Panc1 (cell line): ENCODE measurements at regions not wholly inside any gene's neighbourhood (a gene's known extent, or its start where the extent isn't known, plus 50 kb on each side); places are given as distances from the start of the nearest gene placed in this dataset.

ENCODE experiments used
- ATAC-seq: fragments of 200-7000 bp; cut with Tn5 transposase; 2 replicates; pipeline ENCODE4 v1.9.1; 2020; ENCODE audit warnings: mild to moderate bottlenecking, moderate library complexity
- BruUV-seq: library from RNA; stranded (reverse); fragments of 400-500 nt; replicated peaks from 2 replicates; lab custom pipeline; 2021; lab: Mats Ljungman, UMichigan
- CTCF ChIA-PET: fragments of 300-600 bp; sonication (Branson Sonifier 250); formaldehyde crosslinking; loops from one replicate; lab custom pipeline; 2022; ENCODE audit warnings: antibody characterized with exemption; lab: Charles Lee
- POLR2A ChIA-PET: fragments of 300-600 bp; sonication (Branson Sonifier 250); formaldehyde crosslinking; loops from one replicate; lab custom pipeline; 2022; ENCODE audit warnings: antibody characterized with exemption; lab: Charles Lee
- DNase-seq: peaks from one replicate; pipeline ENCODE4 v3.0.0-alpha.2; 2010; ENCODE audit warnings: low read depth, low spot score
- H3K27ac ChIP-seq: 2 replicates; pipeline ENCODE4 v1.5.1; 2011; ENCODE audit warnings: mild to moderate bottlenecking, low read length, inconsistent platforms
- H3K27me3 ChIP-seq: fragments of 200-500 bp; sonication (Bioruptor generic); 2 replicates; pipeline ENCODE4 v1.6.0; 2014; ENCODE audit warnings: low read length, inconsistent platforms; ENCODE audit not compliant: control insufficient read depth, insufficient read depth
- H3K36me3 ChIP-seq: fragments of 200-500 bp; sonication (Bioruptor generic); 2 replicates; pipeline ENCODE4 v1.5.1; 2014; ENCODE audit warnings: inconsistent platforms, mild to moderate bottlenecking, low read length, moderate library complexity; ENCODE audit not compliant: control insufficient read depth, insufficient read depth
- H3K4me1 ChIP-seq: 2 replicates; pipeline ENCODE4 v1.5.1; 2011; ENCODE audit warnings: inconsistent platforms, mild to moderate bottlenecking, low read length, moderate library complexity; ENCODE audit not compliant: control insufficient read depth, insufficient read depth
- H3K4me3 ChIP-seq, 2 experiments: 2 replicates each; pipeline ENCODE4 v1.5.1; 2011 to 2012; ENCODE audit warnings: low read depth in 2 of 2, low read length in 2 of 2, mild to moderate bottlenecking in 2 of 2, inconsistent platforms in 1 of 2, moderate library complexity in 1 of 2
- H3K9me3 ChIP-seq: fragments of 200-500 bp; sonication (Bioruptor generic); 2 replicates; pipeline ENCODE4 v1.5.1; 2014; ENCODE audit warnings: low read depth, mild to moderate bottlenecking, inconsistent platforms, low read length, moderate library complexity; ENCODE audit not compliant: control insufficient read depth, insufficient read depth
- CTCF ChIP-seq: fragments of 450-650 bp; IDR thresholded peaks from 2 replicates; pipeline ENCODE4 v1.5.1; 2017; ENCODE audit warnings: mild to moderate bottlenecking
- POLR2AphosphoS5 ChIP-seq: IDR thresholded peaks from 2 replicates; pipeline ENCODE4 v1.6.1; 2012; ENCODE audit warnings: mild to moderate bottlenecking, low read depth, low read length, moderate library complexity
- REST ChIP-seq, 2 experiments: IDR thresholded peaks; 2 replicates each; pipeline ENCODE4 v1.6.1; 2011 to 2012; ENCODE audit warnings: low read depth in 2 of 2, control low read depth in 1 of 2, low read length in 1 of 2, mild to moderate bottlenecking in 1 of 2, moderate library complexity in 1 of 2; ENCODE audit not compliant: insufficient read depth in 1 of 2
- SIN3A ChIP-seq: IDR thresholded peaks from 2 replicates; pipeline ENCODE4 v1.6.1; 2012; ENCODE audit warnings: low read depth, mild to moderate bottlenecking, low read length, moderate library complexity, borderline replicate concordance; ENCODE audit not compliant: insufficient read depth
- TCF7L2 ChIP-seq: IDR thresholded peaks from 2 replicates; pipeline ENCODE4 v1.6.1; 2011; ENCODE audit warnings: mild to moderate bottlenecking, low read depth, low read length, inconsistent platforms
- in situ Hi-C: cut with HindIII; loops from 2 replicates; pipeline ENCODE4 v1.10.0; 2016; ENCODE audit warnings: low sequenced_read_pairs, low pct_unique_long_range_greater_than_20kb
- intact Hi-C: fragments of 100-400 bp; cut with micrococcal nuclease; formaldehyde crosslinking; loops from one replicate; pipeline ENCODE4 v1.10.0; 2022; ENCODE audit not compliant: unreplicated experiment

- intact Hi-C loops (no loop called here), in situ Hi-C loops (no loop called here)
- Histone ChIP-seq H3K9me3 (0 out of 2 replicates have a peak, but pooled peaks cover 6% of the 10 kb centered on the region), H3K27ac (no peak overlapping the region), H3K27me3 (no peaks in the 10 kb centered on the region), H3K36me3 (no peaks in the 10 kb centered on the region), H3K4me1 (no peaks in the 10 kb centered on the region), H3K4me3 (no peak overlapping the region)
- ATAC-seq, result no peak
- ChIA-PET POLR2A (no interaction called here), CTCF (no interaction called here)
- no TSS peak for BruUV-seq
- TF ChIP-seq SIN3A (no peak), REST (IDR thresholded peaks at IDR 0.05; ENCODE audit: insufficient read depth in 1 of 2, low read depth in 2 of 2, low read length in 1 of 2) (no peak), TCF7L2 (no peak), POLR2AphosphoS5 (no peak), CTCF (no peak)
- no peak for DNase-seq
Measured at GRCh38 chr7:124428781-124429180, 336.8 kb downstream of the GPR37 start.

- DNase-seq (no peak), ATAC-seq (no peak)
- H3K9me3 ChIP-seq, result 0 out of 2 replicates have a peak, but pooled peaks cover 6% of the 10 kb centered on the region
- ChIA-PET CTCF (no interaction called here), POLR2A (no interaction called here)
- in situ Hi-C loops, result no loop called here
- no peak overlapping the region for H3K27ac ChIP-seq
- intact Hi-C loops, result no loop called here
- no peaks in the 10 kb centered on the region for H3K27me3 ChIP-seq
- no peaks in the 10 kb centered on the region for H3K4me1 ChIP-seq
- no peaks in the 10 kb centered on the region for H3K36me3 ChIP-seq
- TF ChIP-seq POLR2AphosphoS5 (no peak), CTCF (no peak), SIN3A (no peak), REST (IDR thresholded peaks at IDR 0.05; ENCODE audit: insufficient read depth in 1 of 2, low read depth in 2 of 2, low read length in 1 of 2) (no peak), TCF7L2 (no peak)
- H3K4me3 ChIP-seq, result no peak overlapping the region
- BruUV-seq, result no TSS peak
Measured at GRCh38 chr7:124426621-124427020, 339.0 kb downstream of the GPR37 start.
